GM18519 (cell line): ENCODE measurements at regions not wholly inside any gene's neighbourhood (a gene's known extent, or its start where the extent isn't known, plus 50 kb on each side); places are given as distances from the start of the nearest gene placed in this dataset.

Experiments
- ATAC-seq: cut with Tn5 transposase; IDR thresholded peaks from one replicate; pipeline ENCODE4 v1.9.1; 2021; ENCODE audit warnings: mild to moderate bottlenecking, moderate library complexity; ENCODE audit not compliant: unreplicated experiment, low FRiP score

GRCh38 chr4:130110770-130111169, 1014.8 kb downstream of the C4orf33 start:
- ATAC-seq = no peak

- no peak for ATAC-seq
Observed at GRCh38 chr4:130124066-130124465, 1028.1 kb downstream of the C4orf33 start.

- ATAC-seq = no peak
Observed at GRCh38 chr4:130125467-130125866, 1029.5 kb downstream of the C4orf33 start.

- no peak for ATAC-seq
Observed at GRCh38 chr4:130127297-130127696, 1031.3 kb downstream of the C4orf33 start.

GRCh38 chr4:130131536-130131935, 1035.6 kb downstream of the C4orf33 start:
- ATAC-seq = no peak

GRCh38 chr4:130141651-130142050, 1045.7 kb downstream of the C4orf33 start:
- ATAC-seq = no peak

- no peak for ATAC-seq
Observed at GRCh38 chr4:130143656-130144055, 1047.7 kb downstream of the C4orf33 start.

GRCh38 chr4:130146773-130147172, 1050.8 kb downstream of the C4orf33 start:
- no peak for ATAC-seq

- no peak for ATAC-seq
Observed at GRCh38 chr4:130147641-130148040, 1051.7 kb downstream of the C4orf33 start.

GRCh38 chr4:130154901-130155300, 1058.9 kb downstream of the C4orf33 start:
- no peak for ATAC-seq

GRCh38 chr4:130163701-130164100, 1067.7 kb downstream of the C4orf33 start:
- no peak for ATAC-seq

GRCh38 chr4:130165381-130165780, 1069.4 kb downstream of the C4orf33 start:
- no peak for ATAC-seq

- no peak for ATAC-seq
Observed at GRCh38 chr4:130172156-130172555, 1076.2 kb downstream of the C4orf33 start.

GRCh38 chr4:130178106-130178505, 1082.2 kb downstream of the C4orf33 start:
- ATAC-seq = no peak

- ATAC-seq = no peak
Observed at GRCh38 chr4:130183096-130183495, 1087.1 kb downstream of the C4orf33 start.

GRCh38 chr4:130183766-130184165, 1087.8 kb downstream of the C4orf33 start:
- ATAC-seq = no peak

GRCh38 chr4:130185123-130185522, 1089.2 kb downstream of the C4orf33 start:
- ATAC-seq = no peak

- ATAC-seq = no peak
Observed at GRCh38 chr4:130186931-130187330, 1091.0 kb downstream of the C4orf33 start.

GRCh38 chr4:130187587-130187986, 1091.6 kb downstream of the C4orf33 start:
- ATAC-seq = no peak

- ATAC-seq = no peak
Observed at GRCh38 chr4:130192787-130193186, 1096.8 kb downstream of the C4orf33 start.

GRCh38 chr4:130197946-130198345, 1102.0 kb downstream of the C4orf33 start:
- no peak for ATAC-seq

GRCh38 chr4:130203571-130203970, 1107.6 kb downstream of the C4orf33 start:
- no peak for ATAC-seq

- no peak for ATAC-seq
Observed at GRCh38 chr4:130210864-130211263, 1114.9 kb downstream of the C4orf33 start.
